Panc1 (cell line): ENCODE measurements at regions not wholly inside any gene's neighbourhood (a gene's known extent, or its start where the extent isn't known, plus 50 kb on each side); places are given as distances from the start of the nearest gene placed in this dataset.

Experiments
- ATAC-seq: fragments of 200-7000 bp; cut with Tn5 transposase; 2 replicates; pipeline ENCODE4 v1.9.1; 2020; ENCODE audit warnings: mild to moderate bottlenecking, moderate library complexity
- BruUV-seq: library from RNA; stranded (reverse); fragments of 400-500 nt; replicated peaks from 2 replicates; lab custom pipeline; 2021; lab: Mats Ljungman, UMichigan
- CTCF ChIA-PET: fragments of 300-600 bp; sonication (Branson Sonifier 250); formaldehyde crosslinking; loops from one replicate; lab custom pipeline; 2022; ENCODE audit warnings: antibody characterized with exemption; lab: Charles Lee
- POLR2A ChIA-PET: fragments of 300-600 bp; sonication (Branson Sonifier 250); formaldehyde crosslinking; loops from one replicate; lab custom pipeline; 2022; ENCODE audit warnings: antibody characterized with exemption; lab: Charles Lee
- DNase-seq: peaks from one replicate; pipeline ENCODE4 v3.0.0-alpha.2; 2010; ENCODE audit warnings: low read depth, low spot score
- H3K27ac ChIP-seq: 2 replicates; pipeline ENCODE4 v1.5.1; 2011; ENCODE audit warnings: mild to moderate bottlenecking, low read length, inconsistent platforms
- H3K27me3 ChIP-seq: fragments of 200-500 bp; sonication (Bioruptor generic); 2 replicates; pipeline ENCODE4 v1.6.0; 2014; ENCODE audit warnings: low read length, inconsistent platforms; ENCODE audit not compliant: control insufficient read depth, insufficient read depth
- H3K36me3 ChIP-seq: fragments of 200-500 bp; sonication (Bioruptor generic); 2 replicates; pipeline ENCODE4 v1.5.1; 2014; ENCODE audit warnings: inconsistent platforms, mild to moderate bottlenecking, low read length, moderate library complexity; ENCODE audit not compliant: control insufficient read depth, insufficient read depth
- H3K4me1 ChIP-seq: 2 replicates; pipeline ENCODE4 v1.5.1; 2011; ENCODE audit warnings: inconsistent platforms, mild to moderate bottlenecking, low read length, moderate library complexity; ENCODE audit not compliant: control insufficient read depth, insufficient read depth
- H3K4me3 ChIP-seq, 2 experiments: 2 replicates each; pipeline ENCODE4 v1.5.1; 2011 to 2012; ENCODE audit warnings: low read depth in 2 of 2, low read length in 2 of 2, mild to moderate bottlenecking in 2 of 2, inconsistent platforms in 1 of 2, moderate library complexity in 1 of 2
- H3K9me3 ChIP-seq: fragments of 200-500 bp; sonication (Bioruptor generic); 2 replicates; pipeline ENCODE4 v1.5.1; 2014; ENCODE audit warnings: low read depth, mild to moderate bottlenecking, inconsistent platforms, low read length, moderate library complexity; ENCODE audit not compliant: control insufficient read depth, insufficient read depth
- POLR2AphosphoS5 ChIP-seq: IDR thresholded peaks from 2 replicates; pipeline ENCODE4 v1.6.1; 2012; ENCODE audit warnings: mild to moderate bottlenecking, low read depth, low read length, moderate library complexity
- SIN3A ChIP-seq: IDR thresholded peaks from 2 replicates; pipeline ENCODE4 v1.6.1; 2012; ENCODE audit warnings: low read depth, mild to moderate bottlenecking, low read length, moderate library complexity, borderline replicate concordance; ENCODE audit not compliant: insufficient read depth
- TCF7L2 ChIP-seq: IDR thresholded peaks from 2 replicates; pipeline ENCODE4 v1.6.1; 2011; ENCODE audit warnings: mild to moderate bottlenecking, low read depth, low read length, inconsistent platforms
- in situ Hi-C: cut with HindIII; loops from 2 replicates; pipeline ENCODE4 v1.10.0; 2016; ENCODE audit warnings: low sequenced_read_pairs, low pct_unique_long_range_greater_than_20kb
- intact Hi-C: fragments of 100-400 bp; cut with micrococcal nuclease; formaldehyde crosslinking; loops from one replicate; pipeline ENCODE4 v1.10.0; 2022; ENCODE audit not compliant: unreplicated experiment
- TF ChIP-seq, protein P1 (sequence below), 2 experiments: IDR thresholded peaks; 2 replicates each; pipeline ENCODE4 v1.6.1; 2011 to 2012; ENCODE audit warnings: low read depth in 2 of 2, control low read depth in 1 of 2, low read length in 1 of 2, mild to moderate bottlenecking in 1 of 2, moderate library complexity in 1 of 2; ENCODE audit not compliant: insufficient read depth in 1 of 2
- TF ChIP-seq, protein P2 (sequence below): fragments of 450-650 bp; IDR thresholded peaks from 2 replicates; pipeline ENCODE4 v1.5.1; 2017; ENCODE audit warnings: mild to moderate bottlenecking

DNA sequence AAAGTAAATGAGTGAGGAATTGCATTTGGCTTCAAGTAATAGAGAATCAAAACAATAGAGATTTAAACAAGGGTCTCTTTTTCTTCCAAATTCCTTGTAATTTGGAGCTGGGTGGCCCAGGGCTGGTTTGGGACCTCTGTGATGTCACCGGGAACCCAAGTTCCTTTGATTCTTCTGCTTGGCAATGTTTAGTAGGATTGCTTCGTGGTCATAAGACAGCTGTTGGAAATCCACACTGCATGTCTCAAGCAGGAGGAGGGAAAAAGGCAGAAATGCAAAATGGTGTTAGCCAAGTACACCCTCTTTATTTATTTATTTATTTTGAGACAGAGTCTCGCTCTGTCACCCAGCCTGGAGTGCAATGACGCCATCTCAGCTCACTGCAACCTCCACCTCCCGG, 72.6 kb upstream of the IL12B start:
- BruUV-seq, result no TSS peak
- in situ Hi-C loops, result no loop called here
- TF ChIP-seq, protein P1, sequence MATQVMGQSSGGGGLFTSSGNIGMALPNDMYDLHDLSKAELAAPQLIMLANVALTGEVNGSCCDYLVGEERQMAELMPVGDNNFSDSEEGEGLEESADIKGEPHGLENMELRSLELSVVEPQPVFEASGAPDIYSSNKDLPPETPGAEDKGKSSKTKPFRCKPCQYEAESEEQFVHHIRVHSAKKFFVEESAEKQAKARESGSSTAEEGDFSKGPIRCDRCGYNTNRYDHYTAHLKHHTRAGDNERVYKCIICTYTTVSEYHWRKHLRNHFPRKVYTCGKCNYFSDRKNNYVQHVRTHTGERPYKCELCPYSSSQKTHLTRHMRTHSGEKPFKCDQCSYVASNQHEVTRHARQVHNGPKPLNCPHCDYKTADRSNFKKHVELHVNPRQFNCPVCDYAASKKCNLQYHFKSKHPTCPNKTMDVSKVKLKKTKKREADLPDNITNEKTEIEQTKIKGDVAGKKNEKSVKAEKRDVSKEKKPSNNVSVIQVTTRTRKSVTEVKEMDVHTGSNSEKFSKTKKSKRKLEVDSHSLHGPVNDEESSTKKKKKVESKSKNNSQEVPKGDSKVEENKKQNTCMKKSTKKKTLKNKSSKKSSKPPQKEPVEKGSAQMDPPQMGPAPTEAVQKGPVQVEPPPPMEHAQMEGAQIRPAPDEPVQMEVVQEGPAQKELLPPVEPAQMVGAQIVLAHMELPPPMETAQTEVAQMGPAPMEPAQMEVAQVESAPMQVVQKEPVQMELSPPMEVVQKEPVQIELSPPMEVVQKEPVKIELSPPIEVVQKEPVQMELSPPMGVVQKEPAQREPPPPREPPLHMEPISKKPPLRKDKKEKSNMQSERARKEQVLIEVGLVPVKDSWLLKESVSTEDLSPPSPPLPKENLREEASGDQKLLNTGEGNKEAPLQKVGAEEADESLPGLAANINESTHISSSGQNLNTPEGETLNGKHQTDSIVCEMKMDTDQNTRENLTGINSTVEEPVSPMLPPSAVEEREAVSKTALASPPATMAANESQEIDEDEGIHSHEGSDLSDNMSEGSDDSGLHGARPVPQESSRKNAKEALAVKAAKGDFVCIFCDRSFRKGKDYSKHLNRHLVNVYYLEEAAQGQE (IDR thresholded peaks at IDR 0.05; ENCODE audit: insufficient read depth in 1 of 2, low read depth in 2 of 2, low read length in 1 of 2), result no peak
- TF ChIP-seq POLR2AphosphoS5, result no peak
- no peak for TF ChIP-seq TCF7L2
- TF ChIP-seq SIN3A, result no peak
- TF ChIP-seq, protein P2, sequence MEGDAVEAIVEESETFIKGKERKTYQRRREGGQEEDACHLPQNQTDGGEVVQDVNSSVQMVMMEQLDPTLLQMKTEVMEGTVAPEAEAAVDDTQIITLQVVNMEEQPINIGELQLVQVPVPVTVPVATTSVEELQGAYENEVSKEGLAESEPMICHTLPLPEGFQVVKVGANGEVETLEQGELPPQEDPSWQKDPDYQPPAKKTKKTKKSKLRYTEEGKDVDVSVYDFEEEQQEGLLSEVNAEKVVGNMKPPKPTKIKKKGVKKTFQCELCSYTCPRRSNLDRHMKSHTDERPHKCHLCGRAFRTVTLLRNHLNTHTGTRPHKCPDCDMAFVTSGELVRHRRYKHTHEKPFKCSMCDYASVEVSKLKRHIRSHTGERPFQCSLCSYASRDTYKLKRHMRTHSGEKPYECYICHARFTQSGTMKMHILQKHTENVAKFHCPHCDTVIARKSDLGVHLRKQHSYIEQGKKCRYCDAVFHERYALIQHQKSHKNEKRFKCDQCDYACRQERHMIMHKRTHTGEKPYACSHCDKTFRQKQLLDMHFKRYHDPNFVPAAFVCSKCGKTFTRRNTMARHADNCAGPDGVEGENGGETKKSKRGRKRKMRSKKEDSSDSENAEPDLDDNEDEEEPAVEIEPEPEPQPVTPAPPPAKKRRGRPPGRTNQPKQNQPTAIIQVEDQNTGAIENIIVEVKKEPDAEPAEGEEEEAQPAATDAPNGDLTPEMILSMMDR, result no peak

DNA sequence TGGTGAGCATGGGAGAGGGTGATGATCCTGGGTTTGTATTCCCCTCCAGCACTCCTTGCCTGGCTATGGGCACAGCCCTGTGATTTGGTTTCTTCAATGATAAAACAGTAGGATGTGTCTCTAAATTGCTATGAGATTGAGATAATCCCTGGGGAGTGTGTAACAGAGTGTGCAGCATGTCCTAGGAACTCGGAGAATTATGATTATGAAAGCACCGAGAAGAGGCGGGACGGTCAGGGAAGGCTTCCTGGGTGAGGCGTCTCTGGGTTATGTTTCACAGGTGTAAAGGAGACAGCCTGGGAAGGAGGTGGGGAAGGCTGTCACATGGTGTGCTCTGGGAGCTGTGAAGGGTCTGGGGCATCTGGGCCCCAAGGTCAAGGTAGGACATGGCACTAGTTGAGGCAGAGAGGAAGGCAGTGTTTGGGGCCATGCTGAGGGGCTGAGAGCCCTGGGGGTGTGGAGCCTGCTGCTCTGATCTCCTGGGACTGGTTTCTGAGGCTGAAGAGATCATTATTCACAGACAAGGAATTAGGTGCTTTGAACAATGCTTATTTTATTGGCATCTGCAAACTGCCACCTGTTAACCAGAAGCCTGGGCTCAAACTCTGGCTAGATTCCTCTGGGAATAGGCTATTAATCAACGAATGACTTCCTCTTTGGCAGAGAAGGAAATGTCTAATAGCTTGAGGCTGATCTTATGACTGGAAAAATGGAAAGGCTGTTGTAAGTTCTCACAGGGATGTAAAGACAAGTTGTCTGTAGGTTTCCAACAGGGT, 73.8 kb upstream of the IL12B start:
- BruUV-seq, result no TSS peak

More for the DNA sequence above, 72.6 kb upstream of the IL12B start:
- H3K27ac ChIP-seq, result no peak overlapping the region
- H3K9me3 ChIP-seq, result no peaks in the 10 kb centered on the region
- H3K27me3 ChIP-seq, result no peaks in the 10 kb centered on the region
- ChIA-PET CTCF (no interaction called here), POLR2A (no interaction called here)
- ATAC-seq (no peak), DNase-seq (no peak)
- intact Hi-C loops, result no loop called here
- H3K4me1 ChIP-seq, result no peaks in the 10 kb centered on the region
- H3K4me3 ChIP-seq, result no peak overlapping the region
- no peaks in the 10 kb centered on the region for H3K36me3 ChIP-seq

DNA sequence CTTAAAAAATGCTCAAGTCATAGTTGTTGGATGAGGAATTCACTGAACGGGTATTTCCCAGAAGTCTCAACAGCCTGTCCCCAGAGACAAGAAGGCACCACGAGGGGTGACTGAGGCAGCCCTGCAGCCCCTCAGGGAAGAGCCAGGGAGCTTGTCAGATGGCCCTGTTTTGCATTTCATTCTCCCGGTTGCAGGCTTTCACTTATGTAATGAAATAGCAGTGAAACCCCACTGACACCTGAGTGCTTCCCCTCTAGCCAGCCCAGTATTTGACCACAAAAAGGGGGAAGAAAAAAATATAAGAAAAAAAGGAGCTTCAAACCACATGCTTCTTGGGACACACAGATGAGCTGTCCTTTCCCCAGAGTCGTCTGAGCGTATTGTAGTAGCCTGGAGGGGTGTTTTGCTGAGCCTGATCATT, 75.3 kb upstream of the IL12B start:
- Histone ChIP-seq H3K9me3 (no peaks in the 10 kb centered on the region), H3K4me3 (no peak overlapping the region), H3K4me1 (no peaks in the 10 kb centered on the region), H3K27me3 (no peaks in the 10 kb centered on the region), H3K36me3 (no peaks in the 10 kb centered on the region), H3K27ac (no peak overlapping the region)
- TF ChIP-seq, protein P1 (IDR thresholded peaks at IDR 0.05; ENCODE audit: insufficient read depth in 1 of 2, low read depth in 2 of 2, low read length in 1 of 2), result no peak
- TF ChIP-seq, protein P2, result no peak
- TF ChIP-seq SIN3A, result no peak
- no peak for TF ChIP-seq TCF7L2
- TF ChIP-seq POLR2AphosphoS5, result no peak
- CTCF ChIA-PET, result no interaction called here
- in situ Hi-C loops (no loop called here), intact Hi-C loops (no loop called here)
- DNase-seq, result no peak
- no TSS peak for BruUV-seq
- POLR2A ChIA-PET, result no interaction called here
- ATAC-seq, result no peak

More for the DNA sequence above, 73.8 kb upstream of the IL12B start:
- intact Hi-C loops, result no loop called here
- Histone ChIP-seq H3K36me3 (no peaks in the 10 kb centered on the region), H3K9me3 (no peaks in the 10 kb centered on the region), H3K4me3 (no peak overlapping the region), H3K4me1 (no peaks in the 10 kb centered on the region), H3K27ac (no peak overlapping the region), H3K27me3 (no peaks in the 10 kb centered on the region)
- ChIA-PET POLR2A (no interaction called here), CTCF (no interaction called here)
- in situ Hi-C loops, result no loop called here
- ATAC-seq (no peak), DNase-seq (no peak)
- TF ChIP-seq POLR2AphosphoS5, result no peak
